Large intestine (tissue), 3 donors: ENCODE measurements at regions not wholly inside any gene's neighbourhood (a gene's known extent, or its start where the extent isn't known, plus 50 kb on each side); places are given as distances from the start of the nearest gene placed in this dataset.
"Not testable (repeated sequence)": the region's sequence is repeated elsewhere in the genome, so short reads cannot be mapped to it uniquely, and the experiment has no call there.

Experiments used
- DNase-seq, 2 donors: peaks; one replicate each; pipeline versions ENCODE4 v3.0.0 to v3.0.0-alpha.2; 2013
- H3K27ac ChIP-seq: one replicate; pipeline ENCODE4 v1.5.1; 2013; ENCODE audit warnings: low read length
- H3K27me3 ChIP-seq: 2 replicates; pipeline ENCODE4 v1.6.1; 2013; ENCODE audit warnings: low read length; ENCODE audit not compliant: control insufficient read depth, insufficient read depth
- H3K36me3 ChIP-seq: 2 replicates; pipeline ENCODE4 v1.6.1; 2013; ENCODE audit warnings: low read length; ENCODE audit not compliant: control insufficient read depth, insufficient read depth
- H3K4me1 ChIP-seq: one replicate; pipeline ENCODE4 v1.6.1; 2013; ENCODE audit warnings: low read length; ENCODE audit not compliant: control insufficient read depth, insufficient read depth
- H3K4me3 ChIP-seq: one replicate; pipeline ENCODE4 v1.5.1; 2013; ENCODE audit warnings: low read length
- H3K9me3 ChIP-seq: one replicate; pipeline ENCODE4 v1.6.1; 2013; ENCODE audit warnings: mild to moderate bottlenecking, low read depth, low read length, moderate library complexity; ENCODE audit not compliant: control insufficient read depth
- WGBS: methylation state at CpG from one replicate; pipeline ENCODE4 v1.1.5; 2013; ENCODE audit warnings: low lambda C conversion rate; ENCODE audit not compliant: insufficient coverage; 5-methylcytosine and 5-hydroxymethylcytosine counted together

DNA sequence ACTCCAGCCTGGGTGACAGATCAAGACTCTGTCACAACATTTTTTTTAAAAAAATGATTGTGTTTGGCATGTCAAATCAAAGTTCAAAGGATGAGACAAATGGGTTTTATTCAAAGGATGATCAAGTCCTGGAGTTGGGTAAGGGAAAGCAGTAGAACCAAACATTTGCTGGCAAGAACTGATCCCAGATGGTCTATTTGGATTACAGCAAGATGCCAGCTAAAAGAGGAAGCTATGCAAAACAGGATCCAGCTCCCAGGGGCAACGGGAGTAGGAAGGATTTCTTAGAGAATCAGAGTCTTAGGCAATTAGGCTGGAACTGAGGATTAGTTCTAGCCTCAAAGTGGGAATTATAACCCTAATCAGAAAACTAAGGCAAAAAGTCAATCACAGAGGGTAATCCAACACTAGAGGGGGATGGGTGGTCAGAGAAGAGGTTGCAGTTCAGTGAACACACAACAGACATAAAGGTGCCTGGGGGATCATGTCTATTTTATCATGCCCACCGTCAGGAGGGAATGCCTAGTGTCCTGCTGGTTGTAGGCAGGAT, 133.0 kb upstream of the PLS3 start:
- Histone ChIP-seq H3K36me3 (no peaks in the 10 kb centered on the region), H3K27ac (no peak overlapping the region), H3K27me3 (no peaks in the 10 kb centered on the region), H3K4me1 (no peaks in the 10 kb centered on the region), H3K4me3 (no peak overlapping the region), H3K9me3 (no peaks in the 10 kb centered on the region)
- no peak for DNase-seq
- WGBS = no CpG with 5 or more reads among the region's 2 CpGs

DNA sequence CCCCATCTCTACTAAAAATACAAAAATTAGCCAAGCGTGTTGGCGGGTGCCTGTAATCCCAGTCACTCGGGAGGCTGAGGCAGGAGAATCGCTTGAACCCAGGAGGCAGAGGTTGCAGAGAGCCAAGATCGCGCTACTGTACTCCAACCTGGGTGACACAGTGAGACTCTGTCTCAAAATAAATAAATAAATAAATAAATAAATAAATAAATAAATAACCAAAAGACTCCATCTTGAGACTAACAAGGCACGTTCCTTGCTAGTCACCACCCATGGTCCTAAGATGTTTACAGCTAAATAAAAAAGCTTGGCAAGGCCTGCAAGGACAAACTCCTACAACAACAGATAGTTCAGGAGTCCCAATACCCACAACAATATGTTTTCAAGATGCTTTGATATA, 126.1 kb upstream of the PLS3 start:
- H3K4me1 ChIP-seq, H3K4me3 ChIP-seq, H3K27me3 ChIP-seq, H3K36me3 ChIP-seq, H3K27ac ChIP-seq, DNase-seq, H3K9me3 ChIP-seq: not testable (repeated sequence)
- no CpG with 5 or more reads among the region's 7 CpGs for WGBS

DNA sequence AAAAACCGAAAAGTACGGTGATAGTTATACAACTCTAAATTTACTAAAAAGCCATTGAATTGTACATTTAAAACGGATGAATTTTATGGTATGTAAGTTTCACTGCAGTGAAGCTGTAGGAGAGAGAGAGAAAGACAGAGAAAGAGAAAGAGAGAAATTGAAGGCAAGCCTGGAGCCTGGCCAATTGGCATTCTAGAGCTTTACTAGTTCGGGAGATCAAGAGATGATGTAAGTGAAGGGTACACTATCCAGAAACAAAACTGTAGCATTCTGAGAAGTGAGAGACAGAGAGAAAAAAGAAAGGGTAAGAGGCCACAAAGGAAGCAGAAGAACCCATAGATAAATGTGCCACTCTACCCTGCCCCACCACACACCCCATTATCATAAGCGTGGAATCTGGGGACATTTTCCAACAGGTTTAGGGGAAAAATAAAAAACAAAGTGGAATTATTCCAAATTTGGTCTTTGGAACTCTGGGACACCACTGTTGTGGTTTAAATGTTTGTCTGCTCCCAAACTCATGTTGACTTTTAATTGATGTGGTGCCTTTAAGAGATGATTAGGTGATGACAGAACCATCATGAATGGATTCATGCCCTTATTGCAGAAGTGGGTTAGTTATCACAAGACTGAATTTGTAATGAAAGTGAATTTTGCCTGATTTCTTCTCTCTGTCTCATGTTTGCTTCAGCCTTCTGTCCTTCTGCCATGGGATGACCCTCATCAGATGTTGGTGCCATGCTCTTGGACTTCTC, 123.0 kb upstream of the PLS3 start:
- no peak for DNase-seq
- H3K36me3 ChIP-seq = no peaks in the 10 kb centered on the region
- no peaks in the 10 kb centered on the region for H3K4me1 ChIP-seq
- no peak overlapping the region for H3K27ac ChIP-seq
- whole genome bisulfite sequencing = 60% methylated on average over 1 of the region's 5 CpGs
- no peaks in the 10 kb centered on the region for H3K27me3 ChIP-seq
- H3K4me3 ChIP-seq = no peak overlapping the region
- no peaks in the 10 kb centered on the region for H3K9me3 ChIP-seq

DNA sequence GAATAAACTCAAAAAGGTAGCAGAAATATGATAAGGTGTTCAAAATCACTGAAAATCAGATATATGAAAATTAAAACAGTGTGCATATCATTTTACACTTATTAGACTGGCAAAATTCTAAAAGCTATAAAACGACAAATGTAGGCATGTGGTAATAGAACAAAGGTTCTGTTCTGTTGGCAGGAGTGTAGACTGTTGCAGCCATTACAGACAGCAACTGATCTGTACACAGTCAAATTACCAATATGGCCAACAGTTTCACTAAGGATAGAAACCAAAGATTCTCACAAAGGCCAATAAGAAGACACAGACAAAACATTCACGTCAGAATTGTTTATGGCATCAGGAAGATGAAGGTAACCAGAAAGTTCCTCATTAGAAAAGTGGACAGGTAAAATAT, 112.8 kb upstream of the PLS3 start:
- H3K36me3 ChIP-seq = no peaks in the 10 kb centered on the region
- H3K27me3 ChIP-seq = no peaks in the 10 kb centered on the region
- no peak overlapping the region for H3K4me3 ChIP-seq
- H3K9me3 ChIP-seq = no peaks in the 10 kb centered on the region
- H3K27ac ChIP-seq = no peak overlapping the region
- WGBS = no CpG with 5 or more reads among the region's 2 CpGs
- no peaks in the 10 kb centered on the region for H3K4me1 ChIP-seq
- no peak for DNase-seq

DNA sequence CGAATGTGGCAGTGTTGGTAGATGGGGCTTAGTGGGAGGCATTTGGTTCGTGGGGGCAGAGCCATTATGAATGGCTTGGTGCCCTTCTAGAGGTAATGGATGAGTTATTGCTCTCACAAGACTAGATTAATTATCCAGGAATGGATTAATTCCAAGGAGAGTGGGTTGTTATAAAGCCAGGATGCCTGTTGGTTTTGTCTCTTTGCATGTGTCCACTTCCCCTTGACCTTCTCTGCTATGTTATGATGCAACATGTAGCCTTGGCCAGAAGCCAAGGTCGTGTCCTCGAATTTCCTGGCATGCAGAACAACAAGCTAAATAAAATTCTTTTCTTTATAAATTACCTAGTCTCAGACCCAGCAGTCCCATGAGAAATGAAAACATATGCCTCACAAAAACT, 111.2 kb upstream of the PLS3 start:
- Histone ChIP-seq H3K4me1 (no peaks in the 10 kb centered on the region), H3K36me3 (no peaks in the 10 kb centered on the region), H3K9me3 (no peaks in the 10 kb centered on the region), H3K27me3 (no peaks in the 10 kb centered on the region), H3K27ac (no peak overlapping the region), H3K4me3 (no peak overlapping the region)
- WGBS = no CpG with 5 or more reads among the region's 4 CpGs
- DNase-seq = peak; percentile 5 to 12

DNA sequence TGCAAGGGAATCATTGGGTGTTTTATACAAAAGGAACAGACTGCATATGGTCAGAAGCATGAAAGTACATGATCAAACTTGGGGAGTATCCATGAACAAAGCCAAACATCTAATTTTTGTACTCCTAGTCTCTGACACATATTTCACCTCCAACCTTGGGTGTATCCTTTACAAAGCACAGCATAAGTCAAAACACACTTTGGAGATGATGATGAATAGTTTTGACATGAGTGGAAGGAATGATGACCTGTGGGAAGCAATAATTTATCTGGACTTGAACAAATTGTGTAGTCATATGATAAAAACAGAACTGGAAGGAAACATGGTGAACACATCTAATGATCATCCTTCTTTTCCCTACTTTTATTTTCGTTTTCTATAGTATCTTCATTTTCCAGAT, 108.7 kb upstream of the PLS3 start:
- DNase-seq = no peak
- no peaks in the 10 kb centered on the region for H3K9me3 ChIP-seq
- 71% methylated on average over 1 of the region's 1 CpG for WGBS

DNA sequence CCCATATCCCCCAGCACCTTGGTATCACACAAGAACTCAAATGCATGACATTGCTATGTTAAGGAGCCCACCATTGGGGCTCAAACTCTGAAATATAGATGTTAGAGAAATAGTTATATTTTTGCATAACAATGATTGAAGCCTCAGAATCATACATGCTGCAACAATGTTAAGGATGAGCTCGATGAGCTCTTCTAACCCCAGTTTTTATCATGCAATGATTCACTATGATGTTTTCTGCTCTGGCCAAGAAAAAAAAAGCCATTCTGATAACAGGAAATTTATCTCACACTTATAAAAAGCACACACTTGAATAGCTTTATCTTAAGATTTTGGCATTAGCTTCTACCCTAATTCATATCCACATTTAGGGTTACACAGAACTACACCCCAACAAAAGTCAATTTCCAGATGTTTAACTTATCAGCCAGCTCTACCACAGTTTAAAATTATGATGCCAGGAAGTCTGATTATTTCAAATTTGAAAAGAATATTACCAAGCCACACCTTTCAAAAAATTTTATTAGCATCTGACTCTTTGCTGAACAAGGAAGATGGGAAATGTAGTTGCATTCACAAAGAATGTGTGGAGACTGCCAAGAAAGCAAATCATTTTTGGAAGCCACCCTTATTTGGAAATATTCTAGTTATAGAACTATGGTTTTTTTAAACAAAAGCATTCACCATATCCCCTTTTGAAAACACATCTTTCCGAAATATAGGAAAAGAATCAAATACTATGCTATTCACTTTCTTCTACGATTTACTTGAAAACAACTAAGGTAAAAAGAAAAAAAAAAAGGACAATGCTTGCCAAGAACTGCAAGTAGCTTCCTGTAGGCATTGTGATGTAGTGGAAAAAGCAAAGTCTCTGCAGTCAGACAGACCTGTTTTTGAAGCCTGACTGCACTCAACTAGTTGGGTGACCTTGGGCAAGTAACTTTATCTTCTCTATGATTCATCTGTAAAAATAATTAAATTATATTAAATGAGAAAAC, 100.8 kb upstream of the PLS3 start:
- no CpG with 5 or more reads among the region's 3 CpGs for WGBS
- Histone ChIP-seq H3K27me3 (no peaks in the 10 kb centered on the region), H3K4me1 (no peaks in the 10 kb centered on the region), H3K27ac (no peak overlapping the region), H3K4me3 (no peak overlapping the region), H3K36me3 (no peaks in the 10 kb centered on the region), H3K9me3 (no peaks in the 10 kb centered on the region)
- DNase-seq = no peak

More for the DNA sequence above, 108.7 kb upstream of the PLS3 start:
- no peaks in the 10 kb centered on the region for H3K4me1 ChIP-seq
- no peaks in the 10 kb centered on the region for H3K27me3 ChIP-seq
- no peak overlapping the region for H3K4me3 ChIP-seq
- H3K36me3 ChIP-seq = no peaks in the 10 kb centered on the region
- H3K27ac ChIP-seq = no peak overlapping the region

DNA sequence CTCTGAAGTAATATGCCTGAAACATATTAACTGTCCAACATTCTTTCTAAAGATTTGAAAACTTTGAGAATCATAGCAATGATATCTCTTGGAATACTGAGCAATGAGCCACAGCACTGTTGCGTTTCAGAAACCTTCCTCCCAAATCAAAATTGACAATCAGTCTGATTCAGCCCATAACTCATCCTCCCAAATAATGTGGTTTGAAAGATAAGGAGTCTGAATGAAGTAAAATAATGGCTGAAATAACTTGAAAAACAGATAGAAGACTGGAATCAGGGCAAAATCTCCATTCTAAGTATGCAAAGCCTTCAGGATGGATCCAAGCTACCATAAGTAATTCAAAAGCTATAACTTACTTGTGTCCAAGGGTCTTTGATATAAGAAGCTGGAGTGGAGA, 98.6 kb upstream of the PLS3 start:
- no peak overlapping the region for H3K4me3 ChIP-seq
- no peak overlapping the region for H3K27ac ChIP-seq
- no peaks in the 10 kb centered on the region for H3K9me3 ChIP-seq
- no peak for DNase-seq
- WGBS = no CpG with 5 or more reads among the region's 1 CpG
- H3K27me3 ChIP-seq = no peaks in the 10 kb centered on the region
- no peaks in the 10 kb centered on the region for H3K36me3 ChIP-seq
- no peaks in the 10 kb centered on the region for H3K4me1 ChIP-seq

DNA sequence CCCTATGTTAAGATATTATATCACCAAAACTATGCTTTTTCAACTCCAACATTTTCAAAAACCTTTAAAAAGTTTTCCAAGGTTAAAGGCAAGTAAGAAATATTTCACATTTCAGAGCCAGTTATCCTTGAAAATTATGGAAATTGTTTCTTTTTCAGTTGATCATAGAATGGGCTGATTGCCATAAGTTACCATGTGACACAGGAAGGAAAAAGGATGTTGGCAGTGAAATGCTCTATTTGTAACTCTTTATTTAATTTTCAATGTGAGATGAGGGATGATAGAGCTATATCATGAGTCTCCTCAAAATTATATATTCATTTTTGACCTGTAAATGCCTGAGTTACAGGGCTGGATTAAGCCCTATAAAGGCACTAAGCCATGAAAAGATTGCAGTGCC, 93.0 kb upstream of the PLS3 start:
- DNase-seq = no peak
- H3K9me3 ChIP-seq = no peaks in the 10 kb centered on the region
- no peaks in the 10 kb centered on the region for H3K4me1 ChIP-seq
- no peak overlapping the region for H3K4me3 ChIP-seq
- no peaks in the 10 kb centered on the region for H3K27me3 ChIP-seq
- no peak overlapping the region for H3K27ac ChIP-seq
- H3K36me3 ChIP-seq = no peaks in the 10 kb centered on the region

DNA sequence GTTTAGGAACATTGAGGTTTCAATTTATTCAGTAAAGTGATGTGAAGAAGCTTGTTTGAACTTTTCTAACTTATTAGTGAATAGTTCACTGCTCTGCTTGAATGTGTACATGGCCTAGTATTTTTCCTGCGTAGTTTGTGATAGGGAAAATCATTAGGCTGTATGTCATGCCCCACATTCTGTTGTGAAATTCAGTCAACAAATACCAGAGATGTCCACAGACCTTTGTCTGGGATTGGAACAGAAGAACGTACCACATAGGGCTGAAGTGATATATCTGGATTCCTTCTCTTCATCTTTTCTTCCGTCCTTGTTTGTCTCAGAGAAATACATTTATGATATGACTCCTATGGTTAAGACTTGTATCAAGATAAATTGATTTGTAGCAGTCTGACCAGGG, 88.8 kb upstream of the PLS3 start:
- no peaks in the 10 kb centered on the region for H3K4me1 ChIP-seq
- no peaks in the 10 kb centered on the region for H3K27me3 ChIP-seq
- no peaks in the 10 kb centered on the region for H3K9me3 ChIP-seq
- WGBS = no CpG with 5 or more reads among the region's 3 CpGs
- H3K27ac ChIP-seq = no peak overlapping the region
- no peak overlapping the region for H3K4me3 ChIP-seq
- DNase-seq = no peak
- no peaks in the 10 kb centered on the region for H3K36me3 ChIP-seq
